Activated CD8-positive, alpha-beta memory T cell treated with anti-CD3 and anti-CD28 coated beads for 48 hours (primary cell): ENCODE measurements at regions not wholly inside any gene's neighbourhood (a gene's known extent, or its start where the extent isn't known, plus 50 kb on each side); places are given as distances from the start of the nearest gene placed in this dataset.
"Not testable (repeated sequence)": the region's sequence is repeated elsewhere in the genome, so short reads cannot be mapped to it uniquely, and the experiment has no call there.

Experiments used
- DNase-seq, 3 experiments: peaks; one replicate each; pipeline ENCODE4 v3.0.0-alpha.2; 2020; ENCODE audit warnings: low read depth in 2 of 3, low spot score in 2 of 3

DNA sequence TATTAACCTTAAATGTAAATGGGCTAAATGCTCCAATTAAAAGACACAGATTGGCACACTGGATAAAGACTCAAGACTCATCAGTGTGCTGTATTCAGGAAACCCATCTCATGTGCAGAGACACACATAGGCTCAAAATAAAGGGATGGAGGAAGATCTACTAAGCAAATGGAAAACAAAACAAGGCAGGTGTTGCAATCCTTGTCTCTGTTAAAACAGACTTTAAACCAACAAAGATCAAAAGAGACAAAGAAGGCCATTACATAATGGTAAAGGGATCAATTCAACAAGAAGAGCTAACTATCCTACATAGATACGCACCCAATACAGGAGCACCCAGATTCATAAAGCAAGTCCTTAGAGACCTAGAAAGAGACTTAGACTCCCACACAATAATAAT is 80.1 kb upstream of the NPSR1 start:
- not testable (repeated sequence) for DNase-seq

DNA sequence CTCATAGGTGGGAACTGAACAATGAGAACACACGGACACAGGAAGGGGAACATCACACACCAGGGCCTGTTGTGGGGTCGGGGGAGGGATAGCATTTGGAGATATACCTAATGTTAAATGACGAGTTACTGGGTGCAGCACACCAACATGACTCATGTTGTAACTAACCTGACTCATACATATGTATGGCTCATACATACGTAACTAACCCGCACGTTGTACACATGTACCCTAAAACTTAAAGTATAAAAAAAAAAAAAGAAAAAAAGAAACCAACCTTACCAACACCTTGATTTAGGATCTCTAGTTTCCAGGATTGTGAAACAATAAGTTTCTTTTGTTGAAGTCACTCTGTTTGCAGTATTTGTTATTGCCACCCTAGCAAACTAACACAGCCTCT is 76.3 kb upstream of the NPSR1 start:
- not testable (repeated sequence) for DNase-seq

DNA sequence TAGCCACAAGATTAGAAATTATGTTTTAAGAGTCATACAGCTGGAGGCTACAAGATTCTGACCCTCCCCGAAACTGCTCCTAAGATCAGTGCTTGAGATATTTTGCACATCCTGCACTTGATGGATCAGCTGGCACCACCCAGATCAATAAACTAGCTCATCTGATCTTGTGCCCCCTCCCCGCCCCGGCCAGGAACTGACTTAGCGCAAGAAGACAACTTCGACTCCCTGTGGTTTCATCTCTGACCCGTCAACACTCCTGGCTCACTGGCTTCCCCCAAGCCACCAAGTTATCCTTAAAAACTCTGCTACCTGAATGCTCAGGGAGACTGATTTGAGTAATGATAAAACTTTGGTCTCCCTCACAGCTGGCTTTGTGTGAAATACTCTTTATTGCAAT is 73.5 kb upstream of the NPSR1 start:
- no peak for DNase-seq

DNA sequence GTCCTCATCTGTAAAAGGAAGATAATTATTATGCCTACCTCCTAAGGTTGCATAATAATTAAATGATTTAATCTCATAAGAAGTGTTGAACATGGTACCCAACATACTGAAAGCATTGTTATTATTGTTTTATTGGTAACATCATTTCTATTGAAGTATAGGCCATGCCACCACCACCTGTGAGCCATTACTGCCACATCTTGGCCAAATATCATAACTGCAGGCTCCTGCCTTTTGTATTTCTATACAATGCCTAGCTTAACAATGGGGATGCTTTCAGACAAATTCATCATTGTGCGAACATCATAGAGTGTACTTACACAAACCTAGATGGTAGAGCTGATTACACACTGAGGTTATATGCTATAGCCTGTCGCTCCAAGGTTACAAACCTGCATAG is 61.1 kb upstream of the NPSR1 start:
- DNase-seq: no peak

DNA sequence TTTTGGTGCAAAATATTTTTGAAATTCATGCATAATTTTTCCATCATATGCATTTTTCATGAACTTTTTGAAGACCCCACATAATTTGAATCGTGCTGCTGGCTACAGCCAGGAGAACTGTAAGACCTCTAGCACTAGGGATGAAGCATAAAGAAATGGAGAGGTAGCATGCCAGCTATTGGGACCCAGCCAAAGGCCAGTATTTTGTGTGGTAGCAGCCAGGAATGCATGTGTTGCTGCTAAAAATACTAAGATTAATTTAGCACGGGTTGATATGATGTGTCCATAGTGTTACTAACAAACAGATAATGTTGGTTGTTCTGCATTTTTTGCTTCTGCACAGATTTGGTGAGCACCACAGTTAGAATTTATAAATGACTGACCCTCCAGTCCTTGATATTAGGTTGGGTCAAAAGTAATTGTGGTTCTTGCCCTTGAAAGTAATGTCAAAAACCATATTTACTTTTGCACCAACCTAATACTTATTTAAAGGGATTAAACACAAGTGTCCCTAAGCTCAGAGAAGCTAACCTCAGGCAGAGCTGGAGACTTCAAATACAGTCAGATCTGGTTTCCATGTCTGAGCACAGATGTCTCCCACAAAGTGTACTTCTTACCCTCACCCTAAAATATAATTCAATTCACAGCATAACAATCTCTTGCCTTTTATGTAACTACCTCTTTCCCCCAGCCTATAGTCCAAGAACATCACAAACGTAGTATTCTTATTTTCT is 54.1 kb upstream of the NPSR1 start:
- DNase-seq: no peak
